ENCODE measurements at regions not wholly inside any gene's neighbourhood (a gene's known extent, or its start where the extent isn't known, plus 50 kb on each side); places are given as distances from the start of the nearest gene placed in this dataset.
A peak's percentile ranks its signal among the peaks of the same experiment; 100 is the strongest.

GRCh38 chr14:97571866-97572555 lies 774.8 kb downstream of the VRK1 start (continued):
- TF ChIP-seq ZSCAN5A (tag by site-specific recombination; IDR thresholded peaks at IDR 0.05): no peak
- TF ChIP-seq IKZF3 (tag by site-specific recombination; IDR thresholded peaks at IDR 0.05): no peak
- TF ChIP-seq PATZ1 (tag by site-specific recombination; IDR thresholded peaks at IDR 0.05): no peak
- TF ChIP-seq ZNF335 (tag by site-specific recombination; conservative IDR thresholded peaks at IDR 0.05): no peak
- TF ChIP-seq MZF1 (tag by site-specific recombination; IDR thresholded peaks at IDR 0.05; ENCODE audit: borderline replicate concordance): no peak
- no peak for TF ChIP-seq BCL11A (tag by site-specific recombination; IDR thresholded peaks at IDR 0.05; ENCODE audit: low read depth)
- TF ChIP-seq ZNF544 (tag by site-specific recombination; IDR thresholded peaks at IDR 0.05): no peak
- no peak for TF ChIP-seq ZNF324 (tag by site-specific recombination; IDR thresholded peaks at IDR 0.05)
- TF ChIP-seq ZNF248 (tag by site-specific recombination; IDR thresholded peaks at IDR 0.05): no peak
- no peak for TF ChIP-seq ZFP69B (tag by site-specific recombination; IDR thresholded peaks at IDR 0.05)
- no peak for TF ChIP-seq SP7 (tag by site-specific recombination; IDR thresholded peaks at IDR 0.05)

GRCh38 chr14:97572583-97573458 lies 775.6 kb downstream of the VRK1 start:
- Histone ChIP-seq H3K27ac (ENCODE audit: extremely low read depth, low read depth, low read length) (no peak overlapping the region), H3K36me3 (ENCODE audit: control insufficient read depth in 2 of 2, insufficient read depth in 1 of 2, low read length in 2 of 2) (no peaks in the 10 kb centered on the region), H3K4me3 (ENCODE audit: low read depth, low read length) (no peak overlapping the region), H3K4me1 (ENCODE audit: control insufficient read depth, insufficient read depth, low read length) (no peaks in the 10 kb centered on the region), H3K9me3 (ENCODE audit: control insufficient read depth, insufficient read depth, low read depth, low read length) (no peaks in the 10 kb centered on the region)
- no peak for TF ChIP-seq ZNF610 (tag by site-specific recombination; IDR thresholded peaks at IDR 0.05; ENCODE audit: borderline replicate concordance)
- no peak for TF ChIP-seq TCF7L2 (IDR thresholded peaks at IDR 0.05; ENCODE audit: borderline replicate concordance, low read depth, low read length)
- no peak for TF ChIP-seq ZNF341 (tag by site-specific recombination; IDR thresholded peaks at IDR 0.05; ENCODE audit: low read depth)
- TF ChIP-seq RBAK (tag by site-specific recombination; IDR thresholded peaks at IDR 0.05): no peak
- TF ChIP-seq PRDM1 (tag by site-specific recombination; IDR thresholded peaks at IDR 0.05): no peak
- TF ChIP-seq ZNF521 (tag by site-specific recombination; IDR thresholded peaks at IDR 0.05): no peak
- no peak for TF ChIP-seq KLF8 (tag by site-specific recombination; IDR thresholded peaks at IDR 0.05)
- no peak for TF ChIP-seq ZNF548 (tag by site-specific recombination; IDR thresholded peaks at IDR 0.05)
- ChIA-PET POLR2A (no interaction called here), CTCF (no interaction called here)

- H3K9me3 ChIP-seq (ENCODE audit: control insufficient read depth, insufficient read depth, low read depth, low read length): no peaks in the 10 kb centered on the region
- no peaks in the 10 kb centered on the region for H3K4me1 ChIP-seq (ENCODE audit: control insufficient read depth, insufficient read depth, low read length)
- H3K27ac ChIP-seq (ENCODE audit: extremely low read depth, low read depth, low read length): no peak overlapping the region
- no peak overlapping the region for H3K4me3 ChIP-seq (ENCODE audit: low read depth, low read length)
- CTCF ChIA-PET: no interaction called here
- POLR2A ChIA-PET: no interaction called here
- H3K36me3 ChIP-seq (ENCODE audit: control insufficient read depth in 2 of 2, insufficient read depth in 1 of 2, low read length in 2 of 2): no peaks in the 10 kb centered on the region
- TF ChIP-seq ZNF350 (tag by site-specific recombination; IDR thresholded peaks at IDR 0.05) (no peak), ZBTB26 (tag by site-specific recombination; optimal IDR thresholded peaks at IDR 0.05) (peak; percentile 12), ZNF513 (tag by site-specific recombination; IDR thresholded peaks at IDR 0.05) (peak; percentile 95), INSM2 (tag by site-specific recombination; IDR thresholded peaks at IDR 0.05) (no peak), ZNF670 (tag by site-specific recombination; IDR thresholded peaks at IDR 0.05; ENCODE audit: low read depth) (no peak), ZNF654 (tag by site-specific recombination; IDR thresholded peaks at IDR 0.05; ENCODE audit: low read depth) (no peak)
These were observed 778.5 kb downstream of the VRK1 start for GRCh38 chr14:97575677-97576076.
